Testis (tissue), 2 donors: ENCODE measurements at regions not wholly inside any gene's neighbourhood (a gene's known extent, or its start where the extent isn't known, plus 50 kb on each side); places are given as distances from the start of the nearest gene placed in this dataset.

Experiments
- CTCF ChIP-seq, 3 experiments: fragments of 450-650 bp in 2 of 3; fragments of 200-600 bp in 1 of 3; sonication (generic) in 1 of 3; IDR thresholded peaks; one replicate each; pipeline ENCODE4 v1.5.1; 2016 to 2019; ENCODE audit warnings: antibody characterized with exemption in 3 of 3, mild to moderate bottlenecking in 2 of 3, moderate library complexity in 1 of 3
- POLR2A ChIP-seq: fragments of 450-650 bp; IDR thresholded peaks from one replicate; pipeline ENCODE4 v1.6.1; 2017; ENCODE audit warnings: antibody characterized with exemption, mild to moderate bottlenecking, moderate library complexity

- TF ChIP-seq CTCF (IDR thresholded peaks at IDR 0.05) (no peak), POLR2A (no peak)
Measured at GRCh38 chr1:38337711-38338110, 291.1 kb upstream of the POU3F1 start.
